Tibial artery (tissue), 4 donors: ENCODE measurements at regions not wholly inside any gene's neighbourhood (a gene's known extent, or its start where the extent isn't known, plus 50 kb on each side); places are given as distances from the start of the nearest gene placed in this dataset.

Source experiments
- DNase-seq, 2 donors: peaks; one replicate each; pipeline ENCODE4 v3.0.0-alpha.2; 2019
- H3K27ac ChIP-seq, 2 donors: fragments of 200-600 bp; sonication (generic) in 1 of 2; 1 replicate in 1 of 2; 2 replicates in 1 of 2; pipeline ENCODE4 v1.5.1; 2018 to 2019; ENCODE audit warnings: mild to moderate bottlenecking in 1 of 2
- H3K27me3 ChIP-seq, 2 donors: fragments of 200-600 bp; sonication (generic) in 1 of 2; one replicate each; pipeline versions ENCODE4 v1.5.1 to v1.6.0; 2016 to 2019
- H3K36me3 ChIP-seq, 3 donors: fragments of 200-600 bp; sonication (generic) in 2 of 3; one replicate each; pipeline ENCODE4 v1.5.1; 2016 to 2019; ENCODE audit warnings: mild to moderate bottlenecking in 2 of 3
- H3K4me1 ChIP-seq, 4 donors: fragments of 200-600 bp; sonication (generic) in 2 of 4; 1 replicate in 3 of 4; 2 replicates in 1 of 4; pipeline ENCODE4 v1.5.1; 2016 to 2019
- H3K4me3 ChIP-seq, 2 donors: fragments of 200-600 bp; sonication (generic) in 1 of 2; 1 replicate in 1 of 2; 2 replicates in 1 of 2; pipeline ENCODE4 v1.5.1; 2018 to 2019; ENCODE audit warnings: mild to moderate bottlenecking in 2 of 2
- H3K9me3 ChIP-seq, 3 donors: fragments of 200-600 bp; sonication (generic) in 1 of 3; one replicate each; pipeline ENCODE4 v1.5.1; 2016 to 2019
- intact Hi-C: fragments of 100-400 bp; cut with DNase I; formaldehyde crosslinking; loops from one replicate; pipeline ENCODE4 v1.15.0; 2023; ENCODE audit warnings: low total_unique reads
- TF ChIP-seq, protein P1 (sequence below), 2 experiments: fragments of 200-600 bp in 1 of 2; fragments of 450-650 bp in 1 of 2; IDR thresholded peaks; one replicate each; pipeline ENCODE4 v1.5.1; 2017 to 2019; ENCODE audit warnings: antibody characterized with exemption in 2 of 2, mild to moderate bottlenecking in 1 of 2, moderate library complexity in 1 of 2

DNA sequence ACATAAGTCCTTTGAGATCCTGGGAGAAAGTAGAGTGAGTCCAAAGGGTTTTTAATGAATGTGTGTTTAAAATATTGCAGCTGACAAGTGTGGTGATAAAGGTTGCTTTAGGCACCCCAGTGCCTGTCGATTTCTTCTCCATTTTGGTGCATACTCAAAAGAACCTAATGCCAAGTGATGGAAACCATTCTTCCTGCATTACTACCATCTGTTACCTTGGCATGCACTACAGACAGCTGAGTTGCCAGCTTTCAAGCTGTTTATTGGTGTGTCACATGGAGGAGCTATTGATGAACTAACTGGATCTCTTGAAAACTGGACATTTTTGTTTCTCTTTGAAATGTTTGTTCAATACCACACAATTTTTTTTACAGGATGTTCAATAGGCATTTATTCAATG lies 350.0 kb downstream of the AKAIN1 start:
- peaks cover 0 to 8% (median 1%) of the 10 kb centered on the region in 4 donors for H3K4me1 ChIP-seq
- H3K9me3 ChIP-seq = no peaks in the 10 kb centered on the region
- H3K4me3 ChIP-seq = no peak overlapping the region
- no peaks in the 10 kb centered on the region for H3K27me3 ChIP-seq
- TF ChIP-seq, protein P1, sequence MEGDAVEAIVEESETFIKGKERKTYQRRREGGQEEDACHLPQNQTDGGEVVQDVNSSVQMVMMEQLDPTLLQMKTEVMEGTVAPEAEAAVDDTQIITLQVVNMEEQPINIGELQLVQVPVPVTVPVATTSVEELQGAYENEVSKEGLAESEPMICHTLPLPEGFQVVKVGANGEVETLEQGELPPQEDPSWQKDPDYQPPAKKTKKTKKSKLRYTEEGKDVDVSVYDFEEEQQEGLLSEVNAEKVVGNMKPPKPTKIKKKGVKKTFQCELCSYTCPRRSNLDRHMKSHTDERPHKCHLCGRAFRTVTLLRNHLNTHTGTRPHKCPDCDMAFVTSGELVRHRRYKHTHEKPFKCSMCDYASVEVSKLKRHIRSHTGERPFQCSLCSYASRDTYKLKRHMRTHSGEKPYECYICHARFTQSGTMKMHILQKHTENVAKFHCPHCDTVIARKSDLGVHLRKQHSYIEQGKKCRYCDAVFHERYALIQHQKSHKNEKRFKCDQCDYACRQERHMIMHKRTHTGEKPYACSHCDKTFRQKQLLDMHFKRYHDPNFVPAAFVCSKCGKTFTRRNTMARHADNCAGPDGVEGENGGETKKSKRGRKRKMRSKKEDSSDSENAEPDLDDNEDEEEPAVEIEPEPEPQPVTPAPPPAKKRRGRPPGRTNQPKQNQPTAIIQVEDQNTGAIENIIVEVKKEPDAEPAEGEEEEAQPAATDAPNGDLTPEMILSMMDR (IDR thresholded peaks at IDR 0.05) = no peak
- no peak overlapping the region for H3K27ac ChIP-seq
- H3K36me3 ChIP-seq = no peaks in the 10 kb centered on the region
- DNase-seq = no peak
- intact Hi-C loops = no loop called here

DNA sequence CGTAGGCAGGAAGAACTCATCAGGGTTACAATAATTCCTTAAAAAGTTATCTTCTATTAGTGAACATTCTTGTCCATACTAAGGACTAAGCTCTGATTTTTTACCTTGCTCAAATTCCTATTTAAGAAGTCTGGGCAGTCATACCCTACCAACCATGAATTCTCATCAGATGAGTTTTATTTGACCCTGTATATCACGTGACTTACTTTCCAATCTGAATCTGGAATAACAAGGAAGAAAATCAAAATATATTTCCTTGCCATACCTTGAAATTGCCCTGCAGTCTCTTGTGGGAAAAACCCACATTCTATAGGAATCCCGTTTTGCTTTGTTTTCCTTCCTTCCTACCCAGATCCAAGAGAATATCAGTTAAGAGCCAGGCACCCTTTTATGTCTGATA lies 352.7 kb downstream of the AKAIN1 start:
- Histone ChIP-seq H3K36me3 (no peaks in the 10 kb centered on the region), H3K9me3 (no peaks in the 10 kb centered on the region), H3K4me3 (no peak overlapping the region), H3K4me1 (peaks cover 0 to 8% (median 1%) of the 10 kb centered on the region in 4 donors), H3K27ac (no peak overlapping the region), H3K27me3 (no peaks in the 10 kb centered on the region)
- DNase-seq = no peak
- TF ChIP-seq, protein P1 (IDR thresholded peaks at IDR 0.05) = no peak
- intact Hi-C loops = no loop called here

DNA sequence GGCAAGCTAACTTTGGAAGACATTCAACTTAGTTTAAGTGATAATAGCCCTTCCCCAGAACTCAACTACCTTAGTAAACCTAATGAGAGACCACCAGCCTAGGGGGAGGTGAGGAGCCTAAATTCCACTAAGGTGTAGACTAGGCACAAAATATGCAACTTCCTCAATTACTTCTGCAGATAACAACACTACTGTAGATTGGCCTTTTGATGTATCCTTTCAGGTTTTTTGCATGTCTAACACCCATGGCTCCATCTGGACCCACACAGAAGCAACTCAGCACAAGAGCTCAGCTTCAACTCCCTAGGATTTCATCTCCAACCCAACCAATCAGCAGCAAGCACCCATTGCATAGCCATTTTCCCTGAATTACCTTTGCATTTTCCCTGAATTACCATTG lies 353.3 kb downstream of the AKAIN1 start:
- intact Hi-C loops = no loop called here
- Histone ChIP-seq H3K27me3 (no peaks in the 10 kb centered on the region), H3K27ac (no peak overlapping the region), H3K4me1 (peaks cover 0 to 8% (median 1%) of the 10 kb centered on the region in 4 donors), H3K9me3 (no peaks in the 10 kb centered on the region), H3K4me3 (no peak overlapping the region), H3K36me3 (no peaks in the 10 kb centered on the region)
- no peak for DNase-seq
- TF ChIP-seq, protein P1 (IDR thresholded peaks at IDR 0.05) = no peak

DNA sequence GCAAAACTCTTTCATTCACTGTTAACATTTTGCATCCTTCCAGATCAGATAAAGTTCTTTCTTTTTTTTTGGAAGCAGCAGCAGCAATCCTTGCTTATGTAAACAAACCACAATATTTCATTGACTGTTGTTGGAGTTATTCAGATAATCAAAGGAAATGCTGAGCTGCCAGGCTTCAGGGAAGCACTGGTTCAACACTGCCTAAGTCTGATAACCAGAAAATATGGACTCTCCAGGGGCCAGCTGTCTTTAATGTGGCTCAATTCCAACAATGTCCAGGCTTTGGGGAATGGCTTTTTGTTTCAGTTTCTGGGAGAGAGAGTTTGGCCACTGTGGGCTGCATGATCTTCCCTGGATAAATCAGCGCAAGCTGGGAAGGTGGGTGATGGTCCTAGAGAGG lies 354.3 kb downstream of the AKAIN1 start:
- TF ChIP-seq, protein P1 (IDR thresholded peaks at IDR 0.05) = no peak
- intact Hi-C loops = no loop called here
- Histone ChIP-seq H3K4me3 (no peak overlapping the region), H3K36me3 (no peaks in the 10 kb centered on the region), H3K27ac (no peak overlapping the region), H3K4me1 (peaks cover 0 to 8% (median 1%) of the 10 kb centered on the region in 4 donors), H3K9me3 (no peaks in the 10 kb centered on the region), H3K27me3 (no peaks in the 10 kb centered on the region)
- DNase-seq = no peak

DNA sequence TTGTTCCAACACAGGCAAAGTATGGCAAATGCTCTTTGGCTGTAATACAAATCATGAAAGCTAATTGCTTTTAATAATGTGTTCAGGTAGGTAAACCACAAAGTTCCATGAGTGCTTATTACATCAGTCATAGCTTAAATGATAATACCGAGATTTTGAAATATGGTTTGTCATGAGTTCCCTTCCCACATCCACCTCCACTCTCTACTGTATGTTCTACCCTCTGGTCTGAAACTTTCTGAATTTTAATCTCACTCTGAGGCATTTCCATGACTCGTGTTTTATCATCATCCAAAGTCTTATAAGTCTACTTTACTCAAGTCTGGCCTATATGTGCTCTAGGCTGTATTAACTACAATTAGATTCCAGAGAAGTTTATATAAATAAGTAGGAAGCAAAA lies 354.8 kb downstream of the AKAIN1 start:
- intact Hi-C loops = no loop called here
- Histone ChIP-seq H3K4me1 (peaks cover 0 to 8% (median 1%) of the 10 kb centered on the region in 4 donors), H3K9me3 (no peaks in the 10 kb centered on the region), H3K27ac (no peak overlapping the region), H3K27me3 (no peaks in the 10 kb centered on the region), H3K36me3 (no peaks in the 10 kb centered on the region), H3K4me3 (no peak overlapping the region)
- TF ChIP-seq, protein P1 (IDR thresholded peaks at IDR 0.05) = no peak
- no peak for DNase-seq

DNA sequence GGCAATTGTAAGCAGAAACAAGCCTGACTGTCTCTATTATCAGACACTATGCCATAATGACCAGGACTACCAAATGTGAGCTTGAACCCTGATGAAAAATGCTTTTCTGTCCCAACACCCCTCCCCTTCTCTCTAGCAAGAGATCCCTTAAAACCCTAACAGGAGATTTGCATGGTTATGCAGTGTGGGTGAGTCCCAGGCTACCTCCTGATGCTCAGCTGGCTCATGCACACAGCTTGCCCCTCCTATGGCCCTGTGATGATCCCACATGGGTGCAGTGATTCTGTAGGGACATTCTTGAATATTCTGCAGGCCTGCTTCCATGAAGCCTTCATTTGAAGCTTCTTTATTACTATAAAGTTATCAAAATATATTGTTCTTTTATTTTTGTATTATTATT lies 357.4 kb downstream of the AKAIN1 start:
- H3K9me3 ChIP-seq = no peaks in the 10 kb centered on the region
- intact Hi-C loops = no loop called here
- no peak overlapping the region for H3K27ac ChIP-seq
- no peak overlapping the region for H3K4me3 ChIP-seq
- TF ChIP-seq, protein P1 (IDR thresholded peaks at IDR 0.05) = no peak
- H3K4me1 ChIP-seq = peaks cover 0 to 8% (median 1%) of the 10 kb centered on the region in 4 donors
- H3K36me3 ChIP-seq = no peaks in the 10 kb centered on the region
- H3K27me3 ChIP-seq = no peaks in the 10 kb centered on the region
- DNase-seq = no peak
